ENCODE measurements at regions not wholly inside any gene's neighbourhood (a gene's known extent, or its start where the extent isn't known, plus 50 kb on each side); places are given as distances from the start of the nearest gene placed in this dataset.

GRCh38 chr1:87563211-87563610, 234.5 kb downstream of the LMO4 start:
- TF ChIP-seq EZH2 (IDR thresholded peaks at IDR 0.05; ENCODE audit: borderline replicate concordance, low read length): no peak
- TF ChIP-seq, protein P1, sequence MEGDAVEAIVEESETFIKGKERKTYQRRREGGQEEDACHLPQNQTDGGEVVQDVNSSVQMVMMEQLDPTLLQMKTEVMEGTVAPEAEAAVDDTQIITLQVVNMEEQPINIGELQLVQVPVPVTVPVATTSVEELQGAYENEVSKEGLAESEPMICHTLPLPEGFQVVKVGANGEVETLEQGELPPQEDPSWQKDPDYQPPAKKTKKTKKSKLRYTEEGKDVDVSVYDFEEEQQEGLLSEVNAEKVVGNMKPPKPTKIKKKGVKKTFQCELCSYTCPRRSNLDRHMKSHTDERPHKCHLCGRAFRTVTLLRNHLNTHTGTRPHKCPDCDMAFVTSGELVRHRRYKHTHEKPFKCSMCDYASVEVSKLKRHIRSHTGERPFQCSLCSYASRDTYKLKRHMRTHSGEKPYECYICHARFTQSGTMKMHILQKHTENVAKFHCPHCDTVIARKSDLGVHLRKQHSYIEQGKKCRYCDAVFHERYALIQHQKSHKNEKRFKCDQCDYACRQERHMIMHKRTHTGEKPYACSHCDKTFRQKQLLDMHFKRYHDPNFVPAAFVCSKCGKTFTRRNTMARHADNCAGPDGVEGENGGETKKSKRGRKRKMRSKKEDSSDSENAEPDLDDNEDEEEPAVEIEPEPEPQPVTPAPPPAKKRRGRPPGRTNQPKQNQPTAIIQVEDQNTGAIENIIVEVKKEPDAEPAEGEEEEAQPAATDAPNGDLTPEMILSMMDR (IDR thresholded peaks at IDR 0.05; ENCODE audit: low read length): no peak
- Histone ChIP-seq H3K27me3 (ENCODE audit: insufficient read depth, low read length) (no peaks in the 10 kb centered on the region), H3K9me3 (ENCODE audit: low read length) (no peaks in the 10 kb centered on the region), H3K4me1 (ENCODE audit: insufficient read depth, low read length, severe bottlenecking) (peaks cover 5% of the 10 kb centered on the region), H3K9me2 (ENCODE audit: low read depth, low read length) (no peaks in the 10 kb centered on the region), H4K20me1 (ENCODE audit: insufficient read depth, low read length) (no peaks in the 10 kb centered on the region), H3K4me2 (ENCODE audit: low read length) (no peak overlapping the region), H3K4me3 (ENCODE audit: low read depth, low read length, poor library complexity, severe bottlenecking) (no peak overlapping the region), H2AFZ (ENCODE audit: low read length) (no peak overlapping the region), H3K79me2 (ENCODE audit: insufficient read depth, low read length) (no peaks in the 10 kb centered on the region), H3K36me3 (ENCODE audit: insufficient read depth, low read length) (no peaks in the 10 kb centered on the region), H3K27ac (ENCODE audit: low read depth, low read length, poor library complexity, severe bottlenecking) (no peak overlapping the region), H3K9ac (ENCODE audit: low read length) (no peak overlapping the region), H3F3A (ENCODE audit: insufficient read depth, low read length) (no peaks in the 10 kb centered on the region)

- no peak overlapping the region for H3K4me3 ChIP-seq (ENCODE audit: low read depth, low read length, poor library complexity, severe bottlenecking)
- TF ChIP-seq, protein P1 (IDR thresholded peaks at IDR 0.05; ENCODE audit: low read length): no peak
- no peak for TF ChIP-seq EZH2 (IDR thresholded peaks at IDR 0.05; ENCODE audit: borderline replicate concordance, low read length)
Observed at GRCh38 chr1:87565861-87566260, 237.2 kb downstream of the LMO4 start.

GRCh38 chr1:87568005-87568404, 239.3 kb downstream of the LMO4 start:
- no peak overlapping the region for H3K4me2 ChIP-seq (ENCODE audit: low read length)
- H3K4me1 ChIP-seq (ENCODE audit: insufficient read depth, low read length, severe bottlenecking): no peaks in the 10 kb centered on the region
- no peaks in the 10 kb centered on the region for H3K27me3 ChIP-seq (ENCODE audit: insufficient read depth, low read length)
- H3F3A ChIP-seq (ENCODE audit: insufficient read depth, low read length): no peaks in the 10 kb centered on the region
- H3K4me3 ChIP-seq (ENCODE audit: low read depth, low read length, poor library complexity, severe bottlenecking): no peak overlapping the region
- H4K20me1 ChIP-seq (ENCODE audit: insufficient read depth, low read length): no peaks in the 10 kb centered on the region
- H3K36me3 ChIP-seq (ENCODE audit: insufficient read depth, low read length): no peaks in the 10 kb centered on the region
- H3K27ac ChIP-seq (ENCODE audit: low read depth, low read length, poor library complexity, severe bottlenecking): no peak overlapping the region
- no peaks in the 10 kb centered on the region for H3K9me3 ChIP-seq (ENCODE audit: low read length)
- TF ChIP-seq, protein P1 (IDR thresholded peaks at IDR 0.05; ENCODE audit: low read length): no peak
- no peak for TF ChIP-seq EZH2 (IDR thresholded peaks at IDR 0.05; ENCODE audit: borderline replicate concordance, low read length)
- H3K79me2 ChIP-seq (ENCODE audit: insufficient read depth, low read length): no peaks in the 10 kb centered on the region
- H3K9ac ChIP-seq (ENCODE audit: low read length): no peak overlapping the region
- H2AFZ ChIP-seq (ENCODE audit: low read length): no peak overlapping the region
- H3K9me2 ChIP-seq (ENCODE audit: low read depth, low read length): no peaks in the 10 kb centered on the region

More at GRCh38 chr1:87565861-87566260, 237.2 kb downstream of the LMO4 start:
- H3K9me3 ChIP-seq (ENCODE audit: low read length): no peaks in the 10 kb centered on the region
- H3K9me2 ChIP-seq (ENCODE audit: low read depth, low read length): no peaks in the 10 kb centered on the region
- H4K20me1 ChIP-seq (ENCODE audit: insufficient read depth, low read length): no peaks in the 10 kb centered on the region
- no peak overlapping the region for H3K27ac ChIP-seq (ENCODE audit: low read depth, low read length, poor library complexity, severe bottlenecking)
- H3K4me1 ChIP-seq (ENCODE audit: insufficient read depth, low read length, severe bottlenecking): peaks cover 5% of the 10 kb centered on the region
- no peak overlapping the region for H2AFZ ChIP-seq (ENCODE audit: low read length)
- H3K36me3 ChIP-seq (ENCODE audit: insufficient read depth, low read length): no peaks in the 10 kb centered on the region
- no peak overlapping the region for H3K4me2 ChIP-seq (ENCODE audit: low read length)
- no peak overlapping the region for H3K9ac ChIP-seq (ENCODE audit: low read length)
- no peaks in the 10 kb centered on the region for H3K79me2 ChIP-seq (ENCODE audit: insufficient read depth, low read length)
- H3F3A ChIP-seq (ENCODE audit: insufficient read depth, low read length): no peaks in the 10 kb centered on the region
- H3K27me3 ChIP-seq (ENCODE audit: insufficient read depth, low read length): no peaks in the 10 kb centered on the region

All from OCI-LY1 (cell line).